NCI-H510A treated with DMSO at 0.1 percent for 48 hours (cell line): ENCODE measurements at regions not wholly inside any gene's neighbourhood (a gene's known extent, or its start where the extent isn't known, plus 50 kb on each side); places are given as distances from the start of the nearest gene placed in this dataset.

ENCODE experiments used
- DNase-seq: peaks from one replicate; lab custom pipeline; 2025; lab: John Stamatoyannopoulos, UW

- DNase-seq: no peak
Observed at GRCh38 chr5:135723491-135723890, 111.0 kb upstream of the SLC25A48 start.

DNA sequence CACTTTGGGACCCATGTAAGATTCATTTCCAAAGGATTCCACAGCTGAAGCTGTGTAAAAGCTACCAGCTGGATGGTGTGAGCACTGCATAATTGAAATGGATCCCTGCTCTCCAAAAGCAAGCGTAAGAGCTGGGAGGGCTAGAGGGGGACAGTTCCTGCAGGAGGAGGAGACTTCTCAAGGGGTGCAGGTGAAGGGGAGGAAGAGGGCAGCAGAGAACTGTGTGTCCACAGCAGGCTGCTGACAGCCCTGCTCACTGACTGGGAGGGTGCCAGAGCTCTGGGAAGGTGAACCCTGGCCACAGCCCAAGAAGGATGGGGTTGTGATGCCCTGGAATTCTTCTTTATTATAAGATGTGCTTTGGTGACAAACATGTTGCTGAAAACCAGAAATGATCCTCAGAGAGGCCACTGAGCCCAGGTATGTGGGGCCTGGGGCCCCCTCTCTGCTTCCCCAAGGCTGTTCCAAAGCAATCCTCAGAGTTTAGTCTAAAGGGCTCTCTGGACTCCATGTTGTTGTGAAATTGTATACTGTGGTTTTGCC is 112.8 kb upstream of the SLC25A48 start:
- no peak for DNase-seq

DNA sequence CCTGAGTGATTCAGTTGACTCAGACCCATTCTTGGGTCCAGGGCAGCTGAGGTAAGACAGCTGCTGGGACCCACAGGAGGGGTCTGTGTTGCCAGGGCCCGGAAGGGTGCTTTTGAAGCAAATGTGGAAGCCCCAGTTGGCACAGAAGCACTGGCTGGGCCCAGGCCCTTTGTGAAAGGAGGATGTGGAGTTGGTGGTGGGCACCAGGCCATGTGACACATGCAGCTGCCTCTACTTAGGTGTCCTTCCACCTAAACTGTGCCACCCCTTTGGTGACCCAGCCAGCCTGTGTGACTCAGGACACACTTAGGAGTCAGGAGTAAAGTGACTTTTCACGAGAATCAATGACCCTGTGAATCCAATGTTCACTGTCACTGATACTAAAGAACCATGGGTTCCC is 114.3 kb upstream of the SLC25A48 start:
- no peak for DNase-seq

GRCh38 chr5:135719428-135720063 is 114.9 kb upstream of the SLC25A48 start:
- no peak for DNase-seq

DNA sequence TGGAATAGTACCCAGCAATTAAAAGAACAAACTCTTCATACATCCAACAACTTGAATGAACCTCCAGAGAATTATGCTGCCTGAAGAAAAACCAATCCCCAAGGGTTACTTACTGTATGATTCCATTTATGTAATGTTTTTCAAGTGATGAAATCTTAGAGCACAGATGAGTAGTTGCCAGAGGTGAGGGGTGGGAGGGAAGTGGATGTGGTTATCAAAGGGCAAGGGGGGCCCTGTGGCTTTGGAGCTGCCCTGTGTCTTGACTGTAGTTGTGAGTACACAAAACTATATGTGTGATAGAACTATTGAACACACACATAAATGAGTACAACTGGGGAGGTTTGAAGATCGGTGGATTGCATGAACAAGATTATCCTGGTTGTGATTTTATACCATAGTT is 115.8 kb upstream of the SLC25A48 start:
- no peak for DNase-seq

DNA sequence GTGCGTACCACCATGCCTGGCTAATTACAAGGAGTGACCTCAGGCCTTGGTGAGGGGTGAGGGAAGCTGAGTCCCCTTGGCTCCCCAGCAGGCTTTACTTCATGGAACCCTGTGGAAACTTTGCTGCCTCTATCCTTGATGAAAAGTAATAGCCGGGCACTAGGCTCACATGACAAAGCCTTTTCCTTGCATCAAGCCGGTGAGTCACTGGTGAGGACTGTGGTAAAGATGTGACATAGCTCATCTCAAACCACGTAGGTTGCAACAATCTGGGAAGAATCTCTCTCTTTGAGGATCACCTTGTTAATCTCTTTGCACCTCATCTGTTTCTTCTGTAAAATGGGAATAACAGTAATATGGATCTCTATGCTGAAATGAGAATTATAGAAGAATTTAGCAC is 116.3 kb upstream of the SLC25A48 start:
- DNase-seq: no peak

DNA sequence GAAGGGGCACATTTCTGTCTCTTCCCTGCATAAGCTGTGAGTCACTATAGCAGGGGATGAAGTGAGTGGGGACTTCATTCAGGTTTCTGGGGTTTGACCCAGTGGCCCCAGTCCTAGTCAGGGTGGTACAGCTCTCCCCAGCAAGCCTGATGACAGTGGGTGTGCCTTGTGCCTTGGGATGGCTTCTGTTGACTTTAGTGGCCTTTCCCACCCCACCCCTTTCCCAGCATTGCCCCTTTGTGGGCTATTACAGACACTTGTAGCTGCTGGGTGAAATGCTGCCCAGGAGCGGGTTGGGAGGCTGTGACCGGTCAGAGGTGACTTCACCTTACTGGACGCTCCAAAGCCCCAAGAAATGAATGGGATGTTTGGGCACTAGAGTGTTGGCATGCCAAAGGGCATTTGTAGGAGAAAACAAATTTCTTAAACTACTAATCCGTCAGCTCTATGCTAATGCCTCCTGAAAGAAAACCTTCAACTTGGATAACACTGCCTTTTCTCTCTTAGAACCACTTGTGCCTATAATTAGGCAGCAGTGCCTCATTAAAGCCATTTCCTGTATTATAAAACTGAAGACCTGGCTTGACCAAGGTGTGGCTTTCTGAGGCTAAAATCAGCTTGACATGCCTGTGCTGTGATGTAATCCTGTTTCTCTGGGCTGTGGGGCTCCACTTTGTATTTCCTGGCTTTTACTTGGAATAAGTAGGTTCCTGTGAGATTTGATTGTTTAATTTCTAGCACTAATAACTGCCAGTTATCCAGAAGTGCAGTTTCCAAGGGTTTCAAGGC is 119.0 kb upstream of the SLC25A48 start:
- DNase-seq: no peak

DNA sequence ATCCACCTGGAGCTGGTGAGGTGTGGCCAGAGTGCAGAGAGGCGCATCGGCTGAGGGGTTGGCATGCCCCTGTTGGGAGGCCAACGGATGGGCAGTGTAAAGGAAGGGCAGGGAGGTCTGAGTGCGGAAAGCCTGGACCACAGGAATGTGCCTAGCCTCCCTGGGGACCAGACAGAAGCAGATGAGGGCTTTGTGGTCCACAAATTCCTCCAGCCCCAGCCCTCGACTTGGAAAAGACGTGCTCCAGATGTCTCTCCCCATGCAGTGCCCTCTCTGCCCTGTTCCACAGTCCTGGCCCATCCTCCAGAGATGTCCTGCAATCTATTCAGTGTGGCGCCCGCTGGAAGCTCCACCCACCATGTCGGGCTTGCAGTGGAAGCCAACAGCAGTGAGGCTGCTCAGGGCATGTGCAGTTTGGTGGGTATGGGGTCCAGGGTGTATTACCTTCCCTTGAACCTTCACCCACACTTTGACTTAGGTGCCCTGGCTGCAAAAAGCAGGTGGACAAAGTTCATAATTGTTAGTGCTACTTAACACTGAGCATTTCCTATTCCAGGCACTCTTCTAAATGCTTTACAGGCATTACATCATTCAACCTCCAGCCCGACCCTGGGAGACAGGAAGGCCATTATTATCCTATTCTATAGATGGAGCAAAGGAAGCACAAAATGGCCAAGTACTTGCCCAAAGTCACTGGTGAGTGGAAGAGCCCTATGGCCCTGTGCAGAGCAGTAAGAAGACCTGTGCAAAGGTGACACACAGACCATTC is 120.2 kb upstream of the SLC25A48 start:
- no peak for DNase-seq

DNA sequence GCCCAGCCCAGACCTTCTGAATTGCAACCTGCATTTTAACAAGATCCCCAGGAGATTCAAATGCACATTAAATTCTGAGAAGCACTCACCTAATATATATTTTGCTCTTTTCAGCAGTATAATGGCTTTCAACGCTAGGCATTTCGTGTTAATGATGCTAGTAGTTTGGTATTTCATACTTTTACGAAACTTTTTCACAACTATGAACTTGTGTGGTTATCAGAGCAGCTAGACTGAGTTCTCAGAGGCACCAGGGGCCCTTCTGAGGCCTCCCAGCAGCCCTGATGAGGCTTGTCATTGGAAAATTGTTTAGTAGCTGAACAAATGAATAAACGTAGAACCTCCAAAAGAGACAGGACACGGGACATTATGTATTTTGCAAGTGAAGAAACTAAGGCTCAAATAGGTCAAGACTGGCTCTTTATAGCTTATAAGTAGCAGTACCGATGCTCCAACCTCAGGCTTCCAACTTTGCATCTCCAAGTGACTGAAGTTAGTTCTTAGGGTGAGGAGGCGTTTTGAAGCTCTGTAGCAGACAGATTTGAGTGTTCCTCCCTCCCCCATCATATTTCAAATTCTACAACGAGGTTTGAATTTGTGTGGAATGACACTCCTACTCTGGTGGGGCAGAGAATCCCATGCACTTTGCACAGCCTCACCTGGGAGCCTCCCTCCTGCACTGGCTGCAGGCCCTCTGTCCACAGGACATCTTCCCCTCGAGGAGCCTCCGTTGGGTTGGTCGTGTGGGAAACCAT is 121.1 kb upstream of the SLC25A48 start:
- no peak for DNase-seq

DNA sequence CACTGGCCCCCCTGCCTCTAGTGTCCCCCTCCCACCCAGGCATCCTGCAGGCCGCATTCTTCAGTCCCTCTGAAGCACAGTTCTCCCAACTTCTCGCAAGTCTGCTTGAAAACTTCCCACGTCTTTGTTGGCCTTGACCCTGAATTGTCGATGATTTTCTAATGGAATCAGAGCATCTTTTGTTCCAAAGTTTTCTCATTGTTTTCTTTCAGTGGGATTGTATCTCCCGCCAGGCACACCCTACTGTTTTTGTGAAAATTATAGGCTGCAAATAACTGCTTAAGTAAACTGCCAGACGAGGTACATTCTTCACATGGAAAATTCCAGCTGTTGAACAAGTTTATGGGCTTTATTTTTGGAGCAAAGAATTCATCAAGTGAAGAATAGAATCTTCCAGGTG is 122.6 kb upstream of the SLC25A48 start:
- DNase-seq: no peak

- peak; percentile 44 for DNase-seq
Observed at GRCh38 chr5:135710045-135710675, 124.3 kb upstream of the SLC25A48 start.

- no peak for DNase-seq
Observed at GRCh38 chr5:135709208-135709575, 125.3 kb upstream of the SLC25A48 start.

- DNase-seq: no peak
Observed at GRCh38 chr5:135708481-135709207, 125.8 kb upstream of the SLC25A48 start.

DNA sequence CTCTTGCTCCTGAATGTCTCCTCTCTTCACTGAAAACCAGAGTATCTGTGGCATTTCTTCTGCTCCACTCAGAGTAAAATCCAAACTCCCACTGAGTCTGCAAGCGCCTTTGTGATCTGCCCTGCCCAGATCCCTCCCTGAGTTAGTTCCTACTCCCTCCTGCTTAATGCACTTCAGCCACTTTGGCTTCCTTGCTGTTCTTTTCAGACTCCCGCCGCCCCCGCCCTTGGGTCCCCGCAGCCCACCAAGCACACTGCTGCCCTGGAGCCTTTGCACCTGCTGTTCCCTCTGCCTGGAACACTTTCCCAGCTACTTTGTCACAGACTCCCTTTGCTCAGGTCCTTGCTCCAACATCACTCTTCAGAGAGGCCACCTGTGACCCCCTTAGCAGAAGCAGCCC is 127.2 kb upstream of the SLC25A48 start:
- no peak for DNase-seq

GRCh38 chr5:135706893-135707292 is 127.6 kb upstream of the SLC25A48 start:
- no peak for DNase-seq

DNA sequence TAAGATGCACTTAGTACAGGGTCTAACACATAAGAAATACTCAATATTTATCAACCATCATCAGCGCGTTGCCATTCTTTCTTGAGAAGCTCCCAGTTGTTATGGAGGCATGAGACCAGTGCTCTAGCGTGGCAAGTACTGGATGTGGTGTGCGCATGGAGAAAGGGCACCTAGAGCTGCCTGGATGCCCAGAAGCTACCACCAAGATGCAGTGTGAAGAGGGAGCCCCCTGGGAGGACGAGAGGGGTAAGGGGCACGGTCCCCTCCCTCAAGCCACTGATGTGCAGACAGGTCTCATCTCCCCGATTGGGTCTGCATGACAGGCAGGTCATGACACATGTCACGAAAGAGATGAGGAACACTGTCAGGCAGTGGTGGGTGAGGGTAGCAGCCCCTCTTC is 127.7 kb upstream of the CXCL14 start:
- DNase-seq: no peak

DNA sequence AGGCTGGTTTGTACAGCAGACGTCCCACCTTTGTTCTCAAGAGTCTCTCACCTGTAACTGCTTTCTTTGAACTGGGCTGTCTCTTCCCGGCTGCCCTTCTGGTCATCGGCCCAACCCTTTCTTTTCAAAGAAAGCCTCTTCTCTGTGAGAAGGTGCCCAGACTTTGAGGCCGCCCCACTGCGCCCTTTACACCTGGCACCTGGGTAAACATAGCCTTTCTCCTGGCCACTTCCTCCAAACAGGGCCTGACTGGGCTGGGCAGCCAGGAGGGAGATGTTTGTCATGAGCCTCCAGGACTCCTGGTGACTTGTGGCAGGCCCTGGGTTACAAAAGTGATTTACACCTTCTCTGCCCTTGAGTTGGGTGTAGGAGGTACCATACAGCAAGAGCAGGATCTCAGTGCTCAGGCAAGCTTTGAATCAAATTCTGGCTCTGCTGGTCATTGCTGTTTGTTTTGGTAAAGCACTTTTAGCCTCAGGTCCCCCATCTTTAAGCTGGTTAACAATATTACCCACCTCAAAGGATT is 127.2 kb upstream of the CXCL14 start:
- DNase-seq: peak; percentile 55

DNA sequence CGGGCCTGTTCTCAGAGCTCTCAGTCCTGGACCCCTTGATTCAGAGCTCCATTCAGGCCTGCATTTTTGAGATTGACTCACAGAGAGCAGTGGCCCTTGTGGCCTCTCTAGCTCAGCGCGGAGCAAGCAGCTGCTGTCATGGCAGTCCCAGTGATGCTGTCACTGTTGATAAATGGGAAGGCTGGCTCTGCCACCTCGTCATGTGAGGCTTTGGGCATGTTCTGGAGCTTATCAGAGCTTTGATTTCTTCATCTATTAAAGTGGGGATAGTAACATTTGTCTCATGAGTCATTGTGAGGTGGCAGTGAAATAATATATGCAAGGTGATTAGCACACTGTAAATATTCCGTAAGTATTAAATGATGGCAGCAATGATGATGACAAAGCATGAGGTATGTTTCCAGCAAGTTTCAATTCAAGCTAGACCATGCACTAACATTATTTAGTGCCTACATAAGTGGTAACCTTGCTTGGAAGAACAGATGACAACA is 126.4 kb upstream of the CXCL14 start:
- DNase-seq: peak; percentile 34

DNA sequence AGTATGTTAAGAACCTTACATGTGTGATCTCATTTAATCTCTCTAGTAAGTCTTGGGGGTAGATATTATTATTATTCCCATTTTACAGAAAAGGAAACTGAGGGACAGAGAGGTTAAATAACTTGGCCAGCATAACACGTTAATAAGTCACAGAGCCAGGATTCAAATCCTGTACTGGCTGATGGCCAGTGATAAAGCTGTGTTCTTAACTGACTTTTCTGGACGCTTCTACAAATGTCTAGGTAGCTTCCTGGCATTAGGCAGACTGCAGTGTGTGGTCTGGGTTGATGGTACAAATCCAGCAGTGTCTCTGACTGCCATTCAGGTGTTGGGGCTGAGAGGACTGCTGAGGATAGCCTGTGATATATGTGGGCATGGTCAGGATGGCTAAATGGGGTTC is 125.8 kb upstream of the CXCL14 start:
- no peak for DNase-seq

DNA sequence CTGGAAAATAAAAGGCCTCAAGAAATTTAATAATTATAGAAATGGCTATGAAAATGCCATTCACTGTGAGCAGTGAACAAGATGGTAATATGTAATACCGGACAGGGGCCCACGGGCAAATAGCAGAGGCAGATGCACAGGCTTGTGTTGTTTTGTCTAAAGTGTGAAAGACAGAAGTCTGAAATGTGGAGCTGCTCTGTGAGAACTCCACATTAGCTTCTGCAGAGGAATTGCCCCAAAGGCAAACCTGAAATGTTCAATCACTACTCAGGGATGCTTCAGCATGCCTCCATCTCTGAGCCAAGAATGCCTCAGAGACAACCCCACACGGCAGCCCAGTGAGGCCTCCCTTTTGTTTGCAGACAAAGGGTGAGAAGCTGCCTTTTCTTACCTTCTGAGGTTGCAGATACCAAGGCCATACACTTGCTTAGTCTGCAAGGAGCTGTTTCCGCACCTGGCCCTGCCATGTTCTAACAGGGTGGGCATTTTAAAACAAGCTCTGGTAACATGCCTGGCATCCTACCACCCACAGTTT is 124.3 kb upstream of the CXCL14 start:
- no peak for DNase-seq
